ENCODE measurements at regions not wholly inside any gene's neighbourhood (a gene's known extent, or its start where the extent isn't known, plus 50 kb on each side); places are given as distances from the start of the nearest gene placed in this dataset.
"Not testable (repeated sequence)": the region's sequence is repeated elsewhere in the genome, so short reads cannot be mapped to it uniquely, and the experiment has no call there.

DNA sequence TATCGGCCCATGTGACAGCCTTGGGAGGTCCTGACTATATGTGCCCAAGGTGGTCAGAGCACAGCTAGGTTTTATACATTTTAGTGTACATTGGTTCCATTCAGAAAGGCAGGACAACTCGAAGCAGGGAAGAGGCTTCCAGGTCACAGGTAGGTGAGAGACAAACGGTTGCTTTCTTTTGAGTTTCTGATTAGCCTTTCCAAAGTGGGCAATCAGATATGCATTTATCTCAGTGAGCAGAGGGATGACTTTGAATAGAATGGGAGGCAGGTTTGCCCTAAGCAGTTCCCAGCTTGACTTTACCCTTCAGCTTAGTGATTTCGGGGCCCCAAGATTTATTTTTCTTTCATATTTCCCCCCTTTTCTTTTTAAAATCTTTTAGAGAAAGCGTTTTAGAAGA lies 87.6 kb upstream of the PPP2R5C start:
- Histone ChIP-seq H2AFZ (ENCODE audit: low read depth, low read length) (no peak overlapping the region), H3K79me2 (ENCODE audit: insufficient read depth, low read length) (no peaks in the 10 kb centered on the region), H3K4me2 (ENCODE audit: insufficient read depth, low read length) (no peak overlapping the region), H4K20me1 (ENCODE audit: insufficient read depth, low read length) (no peaks in the 10 kb centered on the region), H3K9me3 (ENCODE audit: insufficient read depth, low read length, severe bottlenecking) (peaks cover 11% of the 10 kb centered on the region), H3K36me3 (ENCODE audit: insufficient read depth, low read length) (no peaks in the 10 kb centered on the region), H3K4me3 (ENCODE audit: low read depth in 1 of 2, low read length in 2 of 2) (no peak overlapping the region), H3K27me3 (ENCODE audit: insufficient read depth, low read length, poor library complexity) (no peaks in the 10 kb centered on the region), H3K4me1 (ENCODE audit: insufficient read depth, low read length) (no peaks in the 10 kb centered on the region), H3K27ac (ENCODE audit: low read length) (no peak overlapping the region), H3K9ac (ENCODE audit: low read depth, low read length) (no peak overlapping the region)
- no peak for ATAC-seq (ENCODE audit: insufficient read depth, low read depth)
- TF ChIP-seq, protein P1, sequence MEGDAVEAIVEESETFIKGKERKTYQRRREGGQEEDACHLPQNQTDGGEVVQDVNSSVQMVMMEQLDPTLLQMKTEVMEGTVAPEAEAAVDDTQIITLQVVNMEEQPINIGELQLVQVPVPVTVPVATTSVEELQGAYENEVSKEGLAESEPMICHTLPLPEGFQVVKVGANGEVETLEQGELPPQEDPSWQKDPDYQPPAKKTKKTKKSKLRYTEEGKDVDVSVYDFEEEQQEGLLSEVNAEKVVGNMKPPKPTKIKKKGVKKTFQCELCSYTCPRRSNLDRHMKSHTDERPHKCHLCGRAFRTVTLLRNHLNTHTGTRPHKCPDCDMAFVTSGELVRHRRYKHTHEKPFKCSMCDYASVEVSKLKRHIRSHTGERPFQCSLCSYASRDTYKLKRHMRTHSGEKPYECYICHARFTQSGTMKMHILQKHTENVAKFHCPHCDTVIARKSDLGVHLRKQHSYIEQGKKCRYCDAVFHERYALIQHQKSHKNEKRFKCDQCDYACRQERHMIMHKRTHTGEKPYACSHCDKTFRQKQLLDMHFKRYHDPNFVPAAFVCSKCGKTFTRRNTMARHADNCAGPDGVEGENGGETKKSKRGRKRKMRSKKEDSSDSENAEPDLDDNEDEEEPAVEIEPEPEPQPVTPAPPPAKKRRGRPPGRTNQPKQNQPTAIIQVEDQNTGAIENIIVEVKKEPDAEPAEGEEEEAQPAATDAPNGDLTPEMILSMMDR (IDR thresholded peaks at IDR 0.05; ENCODE audit: borderline replicate concordance, extremely low read depth, low read length, poor library complexity, severe bottlenecking) = no peak
- no peak for TF ChIP-seq EZH2 (IDR thresholded peaks at IDR 0.05; ENCODE audit: borderline replicate concordance, low read depth, low read length, severe bottlenecking)
- DNase-seq = no peak

DNA sequence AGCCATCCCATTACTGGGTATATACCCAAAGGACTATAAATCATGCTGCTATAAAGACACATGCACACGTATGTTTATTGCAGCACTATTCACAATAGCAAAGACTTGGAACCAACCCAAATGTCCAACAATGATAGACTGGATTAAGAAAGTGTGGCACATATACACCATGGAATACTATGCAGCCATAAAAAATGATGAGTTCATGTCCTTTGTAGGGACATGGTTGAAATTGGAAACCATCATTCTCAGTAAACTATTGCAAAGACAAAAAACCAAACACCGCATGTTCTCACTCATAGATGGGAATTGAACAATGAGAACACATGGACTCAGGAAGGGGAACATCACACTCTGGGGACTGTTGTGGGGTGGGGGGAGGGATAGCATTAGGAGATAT lies 85.7 kb upstream of the PPP2R5C start:
- H3K4me1 ChIP-seq (ENCODE audit: insufficient read depth, low read length) = not testable (repeated sequence)

DNA sequence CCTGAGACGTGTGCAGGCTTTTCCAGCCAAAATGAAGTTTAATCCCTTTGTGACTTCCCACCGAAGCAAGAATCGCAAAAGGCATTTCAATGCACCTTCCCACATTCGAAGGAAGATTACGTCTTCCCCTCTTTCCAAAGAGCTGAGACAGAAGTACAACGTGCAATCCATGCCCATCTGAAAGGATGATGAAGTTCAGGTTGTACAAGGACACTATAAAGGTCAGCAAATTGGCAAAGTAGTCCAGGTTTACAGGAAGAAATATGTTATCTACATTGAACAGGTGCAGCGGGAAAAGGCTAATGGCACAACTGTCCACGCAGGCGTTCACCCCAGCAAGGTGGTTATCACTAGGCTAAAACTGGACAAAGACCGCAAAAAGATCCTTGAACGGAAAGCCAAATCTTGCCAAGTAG lies 83.6 kb upstream of the PPP2R5C start:
- H3K27ac ChIP-seq (ENCODE audit: low read length); DNase-seq; H2AFZ ChIP-seq (ENCODE audit: low read depth, low read length); H3K9ac ChIP-seq (ENCODE audit: low read depth, low read length); ATAC-seq (ENCODE audit: insufficient read depth, low read depth); H3K9me3 ChIP-seq (ENCODE audit: insufficient read depth, low read length, severe bottlenecking); H3K4me2 ChIP-seq (ENCODE audit: insufficient read depth, low read length); H4K20me1 ChIP-seq (ENCODE audit: insufficient read depth, low read length); H3K4me1 ChIP-seq (ENCODE audit: insufficient read depth, low read length); H3K36me3 ChIP-seq (ENCODE audit: insufficient read depth, low read length); H3K27me3 ChIP-seq (ENCODE audit: insufficient read depth, low read length, poor library complexity); H3K4me3 ChIP-seq (ENCODE audit: low read depth in 1 of 2, low read length in 2 of 2); H3K79me2 ChIP-seq (ENCODE audit: insufficient read depth, low read length): not testable (repeated sequence)

More for the DNA sequence above, 85.7 kb upstream of the PPP2R5C start:
- H3K4me2 ChIP-seq (ENCODE audit: insufficient read depth, low read length); H3K9ac ChIP-seq (ENCODE audit: low read depth, low read length); H4K20me1 ChIP-seq (ENCODE audit: insufficient read depth, low read length); H3K4me3 ChIP-seq (ENCODE audit: low read depth in 1 of 2, low read length in 2 of 2); H2AFZ ChIP-seq (ENCODE audit: low read depth, low read length); H3K79me2 ChIP-seq (ENCODE audit: insufficient read depth, low read length); H3K9me3 ChIP-seq (ENCODE audit: insufficient read depth, low read length, severe bottlenecking); H3K27me3 ChIP-seq (ENCODE audit: insufficient read depth, low read length, poor library complexity); DNase-seq; H3K36me3 ChIP-seq (ENCODE audit: insufficient read depth, low read length); ATAC-seq (ENCODE audit: insufficient read depth, low read depth); H3K27ac ChIP-seq (ENCODE audit: low read length): not testable (repeated sequence)

DNA sequence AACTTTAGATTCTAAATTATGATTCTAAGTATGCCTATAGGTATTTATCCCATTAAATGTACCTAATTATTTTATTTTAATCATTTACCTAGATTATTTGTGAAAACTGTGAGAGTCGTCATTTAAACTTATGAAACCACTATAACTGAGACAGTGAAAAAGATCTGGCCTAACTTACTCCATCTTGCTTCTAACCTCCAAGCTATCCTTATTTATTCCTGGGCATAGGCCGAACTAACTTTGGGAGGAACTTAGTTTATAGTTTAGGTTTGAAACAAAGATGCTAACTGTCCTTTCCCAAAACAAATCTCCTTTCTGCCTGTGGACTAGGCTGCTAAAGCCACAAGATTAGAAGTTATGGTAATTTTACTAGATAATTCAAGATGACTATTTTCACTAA lies 79.7 kb upstream of the PPP2R5C start:
- DNase-seq (no peak), ATAC-seq (ENCODE audit: insufficient read depth, low read depth) (no peak)
- Histone ChIP-seq H3K4me1 (ENCODE audit: insufficient read depth, low read length) (no peaks in the 10 kb centered on the region), H3K4me2 (ENCODE audit: insufficient read depth, low read length) (no peak overlapping the region), H3K27me3 (ENCODE audit: insufficient read depth, low read length, poor library complexity) (peaks cover 3% of the 10 kb centered on the region), H3K36me3 (ENCODE audit: insufficient read depth, low read length) (no peaks in the 10 kb centered on the region), H2AFZ (ENCODE audit: low read depth, low read length) (no peak overlapping the region), H3K9me3 (ENCODE audit: insufficient read depth, low read length, severe bottlenecking) (no peaks in the 10 kb centered on the region), H3K4me3 (ENCODE audit: low read depth in 1 of 2, low read length in 2 of 2) (no peak overlapping the region), H3K27ac (ENCODE audit: low read length) (no peak overlapping the region), H3K79me2 (ENCODE audit: insufficient read depth, low read length) (no peaks in the 10 kb centered on the region), H4K20me1 (ENCODE audit: insufficient read depth, low read length) (no peaks in the 10 kb centered on the region), H3K9ac (ENCODE audit: low read depth, low read length) (no peak overlapping the region)
- TF ChIP-seq EZH2 (IDR thresholded peaks at IDR 0.05; ENCODE audit: borderline replicate concordance, low read depth, low read length, severe bottlenecking) = no peak
- TF ChIP-seq, protein P1 (IDR thresholded peaks at IDR 0.05; ENCODE audit: borderline replicate concordance, extremely low read depth, low read length, poor library complexity, severe bottlenecking) = no peak

All from DND-41 (cell line).